T follicular helper cell (primary cell): ENCODE measurements at regions not wholly inside any gene's neighbourhood (a gene's known extent, or its start where the extent isn't known, plus 50 kb on each side); places are given as distances from the start of the nearest gene placed in this dataset.

Experiments
- DNase-seq: peaks from one replicate; pipeline ENCODE4 v3.0.0-alpha.2; 2020; ENCODE audit warnings: low read depth

DNA sequence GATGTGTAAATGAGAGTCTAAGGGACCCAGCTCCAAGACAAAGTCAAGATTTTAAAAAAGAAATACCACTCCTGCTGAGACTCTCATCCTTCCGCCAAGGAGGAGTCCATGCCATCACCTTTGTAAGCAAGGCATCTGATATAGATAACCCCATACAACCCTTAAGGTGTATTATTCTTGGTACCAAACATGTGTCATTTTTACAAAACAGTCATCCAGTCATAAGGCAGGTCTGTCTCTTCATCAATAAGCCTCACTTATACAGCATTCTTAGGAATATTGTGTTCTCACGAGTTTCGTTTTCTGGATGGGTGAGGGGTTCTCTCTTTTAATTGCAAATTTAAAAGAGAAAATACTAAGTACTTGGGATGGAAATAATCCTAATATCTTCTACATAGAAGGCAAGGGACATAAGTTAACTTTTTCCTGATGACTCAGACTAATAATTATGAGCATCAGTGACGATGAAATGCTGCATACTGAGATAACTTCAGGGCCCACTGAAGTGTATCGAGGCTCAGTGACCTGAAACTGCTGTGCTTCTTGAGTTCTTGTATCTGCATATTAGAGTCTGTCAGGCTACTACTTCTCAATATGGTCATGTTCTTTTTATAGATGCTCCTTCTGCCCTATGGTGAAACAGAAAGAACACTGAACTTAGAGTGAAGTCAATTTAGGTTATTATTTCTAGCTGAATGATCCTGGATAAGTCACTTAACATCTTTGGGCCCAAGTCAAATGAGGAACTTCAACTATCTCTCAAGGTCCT lies 166.6 kb downstream of the KLF12 start:
- no peak for DNase-seq

DNA sequence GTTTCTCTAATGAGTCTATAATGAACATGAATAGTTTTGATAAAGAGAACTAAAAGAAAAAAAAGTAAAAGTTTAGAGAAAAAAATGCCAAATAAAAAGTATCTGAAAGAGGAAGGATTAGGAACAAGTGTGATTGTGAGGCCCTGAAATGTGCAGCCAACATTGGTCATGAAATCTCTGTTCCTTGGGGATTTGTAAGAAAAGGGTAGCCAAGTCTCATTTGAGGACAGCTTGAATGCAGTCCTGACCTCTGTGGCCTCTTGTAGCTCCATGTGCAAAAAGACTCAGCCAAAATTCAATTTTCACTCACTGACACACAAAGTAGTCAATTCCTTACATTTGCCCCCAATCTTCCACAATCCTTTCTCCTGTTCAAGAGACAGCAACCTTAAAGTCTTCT lies 167.9 kb downstream of the KLF12 start:
- DNase-seq, result no peak

DNA sequence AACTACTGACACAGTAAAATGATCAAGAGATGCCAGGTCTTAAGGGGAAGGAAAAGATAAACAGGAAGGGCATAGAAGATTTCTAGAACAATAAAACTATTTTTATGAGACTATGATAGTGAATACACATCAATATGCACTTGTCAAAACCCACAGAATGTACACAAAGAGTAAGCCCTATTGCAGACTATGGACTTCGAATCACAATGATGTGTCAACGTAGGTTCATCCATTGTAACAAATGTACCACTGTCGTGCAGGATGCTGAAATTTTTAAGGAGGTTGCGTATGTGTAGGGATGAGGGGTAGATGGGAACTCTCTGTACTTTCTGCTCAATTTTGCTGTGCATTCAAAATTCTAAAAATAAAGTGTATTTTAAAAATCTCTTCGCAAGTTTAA lies 171.9 kb downstream of the KLF12 start:
- DNase-seq, result no peak

DNA sequence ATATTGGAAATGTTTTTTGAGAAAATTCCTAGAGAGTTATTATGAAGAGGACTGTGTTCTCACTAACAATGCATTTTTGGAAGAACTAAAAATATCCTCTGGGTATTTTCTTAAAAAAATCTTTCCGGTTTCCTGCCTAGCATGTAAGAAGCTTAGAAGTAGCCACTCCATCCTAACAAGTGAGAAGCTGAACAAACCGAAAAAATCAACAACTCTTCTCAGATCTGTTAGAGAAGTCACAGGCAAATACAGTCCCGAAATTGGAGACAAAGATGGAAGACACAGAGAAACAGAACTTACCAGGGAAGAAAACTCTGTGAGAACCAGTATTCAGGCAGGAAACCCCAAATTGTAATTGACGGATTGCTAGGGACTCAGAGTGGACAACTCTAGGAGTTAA lies 173.0 kb downstream of the KLF12 start:
- DNase-seq, result no peak

DNA sequence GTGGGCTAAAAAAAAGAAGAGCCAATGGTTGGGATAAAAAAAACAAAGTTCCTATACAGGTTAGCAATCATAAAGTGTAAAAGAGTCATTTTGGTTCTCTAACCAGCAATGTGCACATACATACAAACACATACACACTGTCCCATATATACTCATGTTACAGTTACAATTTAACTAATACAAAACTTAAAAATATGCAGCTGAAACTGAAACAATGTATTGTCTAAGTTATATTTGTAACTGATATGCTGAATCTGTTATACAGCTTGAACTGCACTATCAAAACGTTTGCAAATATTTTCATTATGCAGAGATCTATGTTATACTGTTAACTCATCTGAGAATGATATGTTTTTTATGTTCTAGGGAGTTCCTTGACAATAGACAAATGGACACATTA lies 173.7 kb downstream of the KLF12 start:
- no peak for DNase-seq

DNA sequence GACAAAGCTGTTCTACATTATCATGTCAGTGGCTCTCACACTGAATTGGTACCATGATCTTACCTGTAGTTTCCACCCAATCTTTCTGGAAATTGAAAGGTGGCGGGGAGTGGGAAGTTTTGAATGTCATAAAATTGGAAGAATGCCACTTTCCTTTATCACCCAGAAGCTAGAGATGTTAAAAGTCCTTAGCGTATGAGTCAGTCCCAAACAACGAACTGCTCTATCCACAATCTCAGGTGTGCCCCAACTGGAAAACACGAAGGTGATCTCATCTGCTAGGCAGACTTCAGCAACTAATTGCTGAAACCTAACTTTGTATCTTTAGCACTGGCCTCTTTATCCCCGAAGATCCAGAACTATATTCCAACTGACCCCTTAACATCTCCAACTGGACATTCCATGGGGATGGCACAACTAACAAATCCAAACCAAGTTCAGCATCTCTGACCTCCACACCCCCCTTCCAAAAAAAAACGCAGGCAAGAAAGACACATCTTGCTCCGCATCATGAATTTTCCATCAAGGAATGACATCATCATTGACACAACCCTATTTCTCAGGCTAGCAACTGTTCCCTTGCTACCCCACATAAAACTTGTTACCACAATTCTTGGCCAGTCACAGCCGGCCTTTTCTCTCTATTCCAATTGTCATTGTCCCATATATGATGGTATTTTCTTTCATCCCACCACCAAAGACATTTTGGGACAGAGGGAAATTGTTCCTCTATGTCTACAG lies 175.4 kb downstream of the KLF12 start:
- DNase-seq, result no peak

DNA sequence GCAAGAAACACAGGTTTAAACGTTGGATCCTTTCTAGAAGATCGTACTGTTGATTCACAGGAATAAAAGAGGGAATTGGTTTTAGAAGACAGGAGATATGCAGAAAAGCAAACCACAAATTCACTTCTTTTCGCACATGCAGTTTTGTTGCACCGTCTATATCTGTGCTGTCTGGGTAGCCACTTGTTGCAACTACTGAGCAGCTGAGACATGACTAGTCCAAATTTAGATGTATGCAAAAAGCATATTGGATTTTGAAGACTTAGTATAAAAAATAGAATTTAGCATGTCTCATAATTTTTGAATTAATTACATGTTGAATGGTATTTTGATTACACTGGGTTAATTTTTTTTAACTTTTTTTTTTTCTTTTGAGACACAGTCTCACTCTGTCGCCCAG lies 176.3 kb downstream of the KLF12 start:
- no peak for DNase-seq

DNA sequence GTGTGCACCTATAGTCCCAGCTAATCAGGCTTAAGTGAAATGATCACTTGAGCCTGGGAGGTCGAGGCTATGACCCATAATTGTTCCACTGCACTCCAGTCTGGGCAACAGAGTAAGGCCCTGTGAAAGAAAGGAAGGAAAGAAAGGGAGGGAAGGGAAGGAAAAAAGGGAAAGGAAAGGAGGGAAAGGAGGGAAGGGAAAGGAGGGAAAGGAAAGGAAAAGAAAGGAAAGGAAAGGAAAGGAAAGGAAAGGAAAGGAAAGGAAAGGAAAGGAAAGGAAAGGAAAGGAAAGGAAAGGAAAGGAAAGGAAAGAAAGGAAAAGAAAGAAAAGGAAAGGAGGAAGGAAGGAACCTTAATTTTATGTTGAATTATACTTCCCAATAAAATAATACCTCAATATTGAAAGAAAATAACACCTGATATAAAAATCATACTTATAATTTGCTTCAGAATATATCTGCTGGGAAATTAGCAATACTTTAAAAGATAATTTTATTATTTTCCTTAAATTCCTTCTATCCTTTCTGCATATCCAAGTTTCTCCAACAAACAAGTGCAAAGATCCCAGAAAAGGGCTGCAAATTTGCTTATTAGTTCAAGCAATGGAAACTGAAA lies 177.3 kb downstream of the KLF12 start:
- DNase-seq, result no peak

DNA sequence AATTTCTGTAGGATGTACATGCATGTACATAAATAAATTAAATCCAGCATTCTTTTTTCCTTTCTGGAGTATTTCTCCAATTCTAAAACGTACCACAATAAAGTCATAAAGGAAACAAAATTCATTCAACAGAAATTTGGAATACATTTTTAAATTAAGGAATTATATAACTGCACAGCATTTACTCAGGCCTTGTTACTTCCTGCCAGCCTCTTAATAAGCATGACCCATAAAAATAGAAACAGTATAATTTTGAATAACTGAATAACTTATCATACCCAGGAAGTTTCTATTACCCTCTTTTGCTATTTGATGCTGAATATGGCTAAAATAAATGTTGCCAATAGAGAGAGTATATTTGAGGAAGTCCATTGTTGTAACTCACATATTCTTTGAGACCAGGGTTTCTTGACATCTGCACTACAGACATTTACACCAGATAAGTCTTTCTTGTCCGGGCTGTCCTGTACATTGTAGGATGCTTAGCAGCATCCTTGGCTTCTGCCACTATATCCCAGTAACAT lies 178.2 kb downstream of the KLF12 start:
- DNase-seq, result no peak

DNA sequence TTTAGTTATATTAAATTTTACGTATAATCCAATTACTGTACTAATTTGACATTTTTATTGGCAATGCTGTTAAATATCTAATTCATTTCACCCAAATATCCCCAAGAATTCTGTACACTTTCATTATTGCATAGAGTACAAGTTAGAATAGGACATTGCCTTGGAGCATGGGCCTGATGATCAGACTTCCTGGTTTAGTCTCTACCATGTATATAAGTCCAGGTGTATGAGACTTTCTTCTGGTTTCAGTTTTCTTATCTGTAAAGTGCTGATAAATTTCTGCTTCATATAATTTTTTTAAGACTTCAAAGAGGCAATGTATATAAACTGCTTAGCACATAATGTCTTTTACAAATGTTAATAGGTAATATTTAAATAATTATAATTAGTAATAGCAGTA lies 179.4 kb downstream of the KLF12 start:
- DNase-seq, result no peak

DNA sequence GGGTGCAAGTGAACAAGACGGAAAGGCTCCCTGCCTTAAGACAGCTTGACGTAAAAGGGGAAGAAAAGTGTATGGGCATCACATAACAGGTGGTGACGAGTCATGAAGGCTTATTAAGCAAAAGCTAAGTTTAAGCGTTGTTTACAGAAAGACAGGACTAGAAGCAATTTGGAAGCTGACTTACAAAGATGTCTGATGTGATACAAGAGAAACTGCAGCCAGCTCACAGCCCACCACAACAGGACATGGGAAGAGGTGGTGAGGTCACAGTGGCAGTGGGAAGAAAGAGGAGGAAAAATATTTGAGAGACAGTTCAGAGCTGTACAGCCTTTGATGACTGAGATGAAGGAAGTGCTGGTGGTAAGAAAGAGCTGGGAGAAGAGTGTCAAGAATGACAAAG lies 181.6 kb downstream of the KLF12 start:
- DNase-seq, result no peak

DNA sequence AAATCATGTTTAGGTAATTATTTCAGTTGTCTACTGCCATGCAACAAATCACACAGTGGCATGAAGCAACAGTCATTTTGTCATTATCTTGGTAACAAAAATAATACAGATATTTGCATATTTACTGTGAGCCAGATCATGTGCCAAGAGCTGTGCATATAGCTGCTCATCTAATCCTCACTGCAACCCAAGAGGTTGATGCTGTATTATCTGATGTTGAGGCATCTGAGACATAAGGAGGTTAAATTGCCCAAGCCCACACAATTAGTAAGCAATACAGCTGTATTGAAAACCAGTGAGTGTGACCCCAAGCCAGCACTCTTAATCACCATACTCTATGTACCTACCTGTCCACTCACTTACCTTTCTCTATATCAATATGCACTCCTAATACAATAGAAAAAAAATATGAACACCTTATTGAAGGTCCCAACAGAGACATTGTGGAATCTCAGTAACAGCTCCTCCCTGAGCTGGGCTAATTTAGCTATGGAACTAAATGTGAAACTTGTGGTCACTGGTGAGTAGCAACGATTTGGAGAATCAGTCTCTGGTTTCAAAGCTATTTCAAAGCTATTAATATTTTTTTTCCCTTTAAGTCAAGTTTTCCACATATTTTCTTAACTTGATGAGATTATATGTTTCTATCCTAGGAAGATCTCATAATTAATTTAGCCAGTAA lies 185.2 kb downstream of the KLF12 start:
- no peak for DNase-seq

DNA sequence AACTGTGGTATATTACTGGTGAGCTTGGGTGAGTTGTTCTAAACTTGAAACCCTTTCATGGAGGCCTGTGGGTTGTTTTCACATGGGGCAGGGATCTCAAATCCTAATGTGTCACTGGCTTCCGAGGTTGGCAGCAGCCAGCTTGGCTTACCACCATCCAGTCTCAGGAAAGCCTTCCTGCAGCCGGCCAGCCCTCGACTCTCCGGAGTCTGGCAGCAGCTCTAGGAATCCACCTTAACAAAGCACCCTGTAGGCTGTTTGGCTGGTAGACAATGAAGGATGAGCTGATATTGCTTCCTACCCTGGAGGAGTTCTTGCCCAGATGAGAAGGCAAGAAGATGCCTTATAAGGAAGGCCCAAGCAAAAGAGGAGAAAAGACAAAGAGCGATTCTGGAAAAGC lies 188.3 kb downstream of the KLF12 start:
- DNase-seq, result no peak

DNA sequence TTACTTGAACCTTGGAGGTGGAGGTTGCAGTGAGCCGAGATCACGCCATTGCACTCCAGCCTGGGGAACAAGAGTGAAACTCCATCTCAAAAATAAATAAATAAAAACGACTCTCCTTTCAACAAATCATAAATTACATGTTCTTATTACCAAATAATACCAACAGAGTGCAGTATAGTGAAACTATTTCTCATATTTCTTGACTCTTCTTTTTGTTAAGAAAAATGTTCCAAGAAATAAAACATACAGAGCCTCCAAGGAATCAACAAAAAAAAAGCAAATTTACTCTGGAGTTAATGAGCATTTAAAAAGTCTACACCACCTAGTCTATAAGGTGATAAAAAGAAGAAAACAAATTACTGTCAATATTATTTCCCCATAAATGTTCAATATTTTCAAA lies 188.8 kb downstream of the KLF12 start:
- DNase-seq, result no peak

DNA sequence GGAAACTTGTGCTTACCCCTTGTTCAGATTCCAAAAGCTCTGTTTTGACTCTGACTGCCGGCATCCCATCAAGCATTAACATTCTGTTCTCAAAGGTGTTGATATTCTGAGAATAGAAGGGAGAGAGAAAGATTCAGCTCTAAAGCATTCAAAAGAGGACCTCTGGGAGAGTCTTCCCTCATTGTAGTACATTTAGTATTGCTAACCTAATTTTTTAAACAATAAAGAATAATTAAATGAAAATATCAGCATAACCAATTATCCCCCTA lies 190.3 kb downstream of the KLF12 start:
- no peak for DNase-seq

DNA sequence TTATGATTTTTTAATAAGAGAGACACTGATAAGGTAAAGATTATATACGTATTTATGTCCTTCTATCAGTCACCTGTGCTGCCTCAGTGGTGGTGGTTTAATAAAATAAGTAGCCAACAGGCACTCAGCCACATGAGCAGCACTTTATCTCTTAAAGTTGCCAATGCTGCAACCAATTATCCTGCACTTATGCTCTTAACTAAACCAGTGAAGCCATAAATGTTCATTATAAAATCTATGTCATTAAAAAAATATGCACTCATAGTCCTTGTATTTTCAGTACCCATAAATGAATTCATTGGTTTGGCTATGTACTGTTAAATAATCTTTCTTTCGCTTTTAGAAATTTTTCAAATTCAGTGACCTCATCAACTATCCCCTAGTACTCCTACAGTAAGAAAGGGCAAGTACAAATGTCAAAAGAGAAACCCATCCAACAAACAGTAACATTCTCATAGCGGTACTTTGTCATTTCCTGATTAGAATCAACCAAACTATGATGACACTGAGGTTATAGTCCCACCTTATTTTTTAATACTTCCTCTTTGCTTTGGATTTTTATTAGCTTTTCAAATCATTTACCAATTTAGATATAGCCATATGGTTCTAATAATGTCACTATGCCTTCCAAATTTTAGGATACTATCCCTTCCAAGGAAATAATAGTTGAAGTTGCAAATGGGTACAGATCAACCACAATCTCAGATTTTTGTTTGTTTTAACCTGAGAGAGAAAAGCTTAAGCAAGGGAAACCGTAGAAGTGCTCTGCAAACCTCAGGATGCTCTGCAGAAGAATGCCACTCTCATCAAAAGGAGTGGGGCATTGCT lies 190.9 kb downstream of the KLF12 start:
- no peak for DNase-seq

DNA sequence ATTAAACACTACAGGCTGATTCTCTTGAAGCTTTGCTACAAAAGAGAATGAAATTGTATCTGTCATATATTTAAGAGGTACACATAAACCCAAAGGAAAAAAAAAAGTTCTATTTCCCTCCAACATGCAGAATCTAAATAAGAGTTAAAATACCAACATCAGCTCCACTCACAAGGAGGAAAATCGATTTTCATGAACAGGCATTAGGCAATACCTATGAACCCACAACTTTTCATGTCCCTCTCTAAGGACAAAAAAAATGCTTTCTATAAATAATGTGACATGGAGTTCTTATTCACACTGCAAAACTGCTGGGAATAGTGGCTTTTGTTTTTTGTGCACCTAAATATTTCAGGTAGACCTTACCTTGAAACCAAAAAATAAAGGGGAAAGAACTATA lies 192.5 kb downstream of the KLF12 start:
- no peak for DNase-seq

DNA sequence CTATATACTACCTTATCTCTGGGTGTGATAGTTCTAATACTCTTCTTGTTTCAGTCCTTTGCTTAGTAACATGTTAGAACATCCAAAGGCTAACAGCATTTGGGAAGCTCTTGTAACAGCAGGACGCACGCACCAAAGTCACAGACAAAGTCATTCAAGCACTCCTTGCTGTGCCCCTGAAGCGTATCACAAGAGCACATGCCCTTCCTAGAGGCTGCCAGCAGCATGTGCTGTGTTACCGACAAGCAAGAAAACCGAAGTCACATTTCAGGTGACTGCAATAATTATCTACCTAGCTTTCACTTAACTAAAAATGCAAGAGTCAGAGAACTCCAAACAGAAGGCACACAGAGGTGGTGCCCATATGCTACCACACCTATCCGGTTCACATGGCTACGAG lies 194.1 kb downstream of the KLF12 start:
- no peak for DNase-seq

DNA sequence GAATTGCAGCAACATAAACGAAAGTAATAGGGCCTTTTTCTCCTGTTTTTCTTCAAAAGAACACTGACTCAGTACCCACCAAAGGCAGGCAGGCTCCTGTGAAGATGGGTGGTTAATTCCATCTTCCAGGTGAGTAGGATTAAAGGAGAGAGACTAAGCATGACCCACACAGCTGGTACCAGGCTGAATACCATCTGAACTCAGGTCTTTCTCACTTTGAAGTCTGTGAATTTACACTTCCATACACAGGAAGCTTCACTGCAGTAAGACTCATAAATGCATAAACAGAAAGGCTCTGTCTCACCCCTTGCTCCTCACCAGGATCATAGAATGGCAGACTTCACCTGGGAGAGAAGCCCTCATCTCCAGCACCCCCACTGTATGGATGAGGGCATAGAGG lies 194.6 kb downstream of the KLF12 start:
- DNase-seq, result no peak

DNA sequence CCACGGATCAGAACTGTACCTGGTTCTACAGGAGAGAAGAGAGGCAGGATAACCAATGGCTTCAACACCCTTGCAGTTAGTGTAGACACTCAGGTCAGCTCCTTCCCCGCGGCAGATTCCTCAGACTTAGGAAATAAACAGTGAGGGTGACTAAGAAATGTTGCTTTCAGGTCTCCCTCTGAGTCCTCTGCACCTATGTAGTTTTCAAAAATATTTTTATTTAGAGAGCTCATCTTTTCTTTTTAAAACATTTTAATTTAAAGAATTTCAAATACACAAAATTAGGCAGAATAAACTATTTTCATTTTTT lies 195.2 kb downstream of the KLF12 start:
- DNase-seq, result no peak

DNA sequence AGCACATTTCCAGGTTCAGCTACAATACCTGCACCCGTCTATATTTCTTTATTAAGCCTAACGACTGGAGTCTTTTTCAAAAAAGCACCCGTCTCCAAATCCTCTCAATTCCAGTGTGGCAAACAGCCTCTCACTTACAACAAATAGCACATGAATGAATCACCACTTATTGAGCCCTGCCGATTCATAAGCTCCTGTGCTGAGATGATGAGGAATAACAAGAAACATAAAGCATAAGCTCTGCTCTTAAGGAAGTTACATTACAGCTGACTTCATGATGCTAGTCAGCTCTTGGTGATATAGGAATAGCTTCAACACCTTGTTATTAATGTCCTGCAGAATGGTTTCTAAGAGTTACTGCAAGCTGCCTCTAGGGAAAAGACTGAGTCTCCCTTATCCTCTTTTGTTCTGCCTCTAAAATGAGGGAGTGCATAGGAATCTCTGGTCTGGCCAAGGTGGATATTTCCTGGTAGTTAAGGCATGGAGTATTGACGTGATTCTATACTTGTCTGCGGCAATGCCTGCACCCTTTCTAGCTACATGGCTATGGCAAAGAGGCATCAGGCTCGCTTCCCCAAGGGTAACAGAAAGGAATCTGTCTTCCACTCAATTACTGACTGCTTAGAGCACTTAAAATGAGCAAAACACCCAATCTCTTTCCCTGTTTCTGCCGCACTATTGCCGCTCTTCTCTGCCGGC lies 195.7 kb downstream of the KLF12 start:
- DNase-seq, result no peak
